Thyroid gland (tissue), 4 donors: ENCODE measurements at regions not wholly inside any gene's neighbourhood (a gene's known extent, or its start where the extent isn't known, plus 50 kb on each side); places are given as distances from the start of the nearest gene placed in this dataset.

Experiments used
- DNase-seq, 2 donors: peaks; one replicate each; pipeline ENCODE4 v3.0.0-alpha.2; 2019
- H3K27ac ChIP-seq, 3 donors: fragments of 200-600 bp; sonication (generic); 1 replicate in 2 of 3; 2 replicates in 1 of 3; pipeline ENCODE4 v1.5.1; 2016 to 2019; ENCODE audit warnings: mild to moderate bottlenecking in 1 of 3, moderate library complexity in 1 of 3
- H3K27me3 ChIP-seq: fragments of 200-600 bp; sonication (generic); one replicate; pipeline ENCODE4 v1.5.1; 2019
- H3K36me3 ChIP-seq, 2 donors: fragments of 200-600 bp; sonication (generic); one replicate each; pipeline ENCODE4 v1.5.1; 2016 to 2019
- H3K4me1 ChIP-seq, 2 donors: fragments of 200-600 bp; sonication (generic); one replicate each; pipeline ENCODE4 v1.5.1; 2017 to 2019
- H3K4me3 ChIP-seq, 3 donors: fragments of 200-600 bp; sonication (generic); replicated peaks in 1 of 3; 1 replicate in 2 of 3; 2 replicates in 1 of 3; pipeline ENCODE4 v1.5.1; 2016; ENCODE audit warnings: mild to moderate bottlenecking in 1 of 3
- H3K9me3 ChIP-seq: fragments of 200-600 bp; sonication (generic); one replicate; pipeline ENCODE4 v1.5.1; 2017
- POLR2A ChIP-seq, 2 donors: fragments of 450-650 bp; IDR thresholded peaks; one replicate each; pipeline ENCODE4 v1.6.1; 2017; ENCODE audit warnings: antibody characterized with exemption in 2 of 2, mild to moderate bottlenecking in 2 of 2, moderate library complexity in 1 of 2
- WGBS, 2 donors: methylation state at CpG; one replicate each; pipeline ENCODE4 v1.1.5; 2017; 5-methylcytosine and 5-hydroxymethylcytosine counted together
- intact Hi-C: fragments of 100-400 bp; cut with DNase I; formaldehyde crosslinking; loops from one replicate; pipeline ENCODE4 v1.15.1; 2023
- TF ChIP-seq, protein P1 (sequence below), 6 experiments: fragments of 200-600 bp in 3 of 6; fragments of 450-650 bp in 3 of 6; sonication (generic) in 3 of 6; IDR thresholded peaks; one replicate each; pipeline ENCODE4 v1.5.1; 2016 to 2019; ENCODE audit warnings: antibody characterized with exemption in 6 of 6, mild to moderate bottlenecking in 2 of 6, inconsistent platforms in 1 of 6, moderate library complexity in 1 of 6

DNA sequence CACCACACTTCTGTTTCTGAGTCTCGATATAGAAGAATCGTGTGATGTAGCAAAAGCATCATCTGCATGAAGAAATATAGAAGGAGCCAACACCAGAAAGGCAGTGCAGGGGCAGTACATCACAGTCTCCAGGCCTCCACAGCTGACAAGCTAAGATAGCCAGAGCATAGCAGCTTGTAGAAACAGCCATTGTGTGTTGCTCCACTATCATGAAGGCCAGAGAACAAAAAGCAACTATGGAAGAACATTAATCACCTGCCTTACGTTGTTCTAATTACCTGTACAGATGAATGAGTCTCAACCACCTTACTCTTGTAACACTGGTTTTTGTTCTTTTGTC, 129.0 kb downstream of the RND3 start:
- no peaks in the 10 kb centered on the region for H3K27me3 ChIP-seq
- H3K4me3 ChIP-seq: no peak overlapping the region
- no peaks in the 10 kb centered on the region for H3K4me1 ChIP-seq
- WGBS, 2 donors: 78 to 95% methylated on average over 3 of the region's 3 CpGs
- no peaks in the 10 kb centered on the region for H3K9me3 ChIP-seq
- DNase-seq: no peak
- no peak overlapping the region for H3K27ac ChIP-seq
- intact Hi-C loops: no loop called here
- TF ChIP-seq POLR2A (IDR thresholded peaks at IDR 0.05): no peak
- TF ChIP-seq, protein P1, sequence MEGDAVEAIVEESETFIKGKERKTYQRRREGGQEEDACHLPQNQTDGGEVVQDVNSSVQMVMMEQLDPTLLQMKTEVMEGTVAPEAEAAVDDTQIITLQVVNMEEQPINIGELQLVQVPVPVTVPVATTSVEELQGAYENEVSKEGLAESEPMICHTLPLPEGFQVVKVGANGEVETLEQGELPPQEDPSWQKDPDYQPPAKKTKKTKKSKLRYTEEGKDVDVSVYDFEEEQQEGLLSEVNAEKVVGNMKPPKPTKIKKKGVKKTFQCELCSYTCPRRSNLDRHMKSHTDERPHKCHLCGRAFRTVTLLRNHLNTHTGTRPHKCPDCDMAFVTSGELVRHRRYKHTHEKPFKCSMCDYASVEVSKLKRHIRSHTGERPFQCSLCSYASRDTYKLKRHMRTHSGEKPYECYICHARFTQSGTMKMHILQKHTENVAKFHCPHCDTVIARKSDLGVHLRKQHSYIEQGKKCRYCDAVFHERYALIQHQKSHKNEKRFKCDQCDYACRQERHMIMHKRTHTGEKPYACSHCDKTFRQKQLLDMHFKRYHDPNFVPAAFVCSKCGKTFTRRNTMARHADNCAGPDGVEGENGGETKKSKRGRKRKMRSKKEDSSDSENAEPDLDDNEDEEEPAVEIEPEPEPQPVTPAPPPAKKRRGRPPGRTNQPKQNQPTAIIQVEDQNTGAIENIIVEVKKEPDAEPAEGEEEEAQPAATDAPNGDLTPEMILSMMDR (IDR thresholded peaks at IDR 0.05): no peak
- no peaks in the 10 kb centered on the region for H3K36me3 ChIP-seq

DNA sequence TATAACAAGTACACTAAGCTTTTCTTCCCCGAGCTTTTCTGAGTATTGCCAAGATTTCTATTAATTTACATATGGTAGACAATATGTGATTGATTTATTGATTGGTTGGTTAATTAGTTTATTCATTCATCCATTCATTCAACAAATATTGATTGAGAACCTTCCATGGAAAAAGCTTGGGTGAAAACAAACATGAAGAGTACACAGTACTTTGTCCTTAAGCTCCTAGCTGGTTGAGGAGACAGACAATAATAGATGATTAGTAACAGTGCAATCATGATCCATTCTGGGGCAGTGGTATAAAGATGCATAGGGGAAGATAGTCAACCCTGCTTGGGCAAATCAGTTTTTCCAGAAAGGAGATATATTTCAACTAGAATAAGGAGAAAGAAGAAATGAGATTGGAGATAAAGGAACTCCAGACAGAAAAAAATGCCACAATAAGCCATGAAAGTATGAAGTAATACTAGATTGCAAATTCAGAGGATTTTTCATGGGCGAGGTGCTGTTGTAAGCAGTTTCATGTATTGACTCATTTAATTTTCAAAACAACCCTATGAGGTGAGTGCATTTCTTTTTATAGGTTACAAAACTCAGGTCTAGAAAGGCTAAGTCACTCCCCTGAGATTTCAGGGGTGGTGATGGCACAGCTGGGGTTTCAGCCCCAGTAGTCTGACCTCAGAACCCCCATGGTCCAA, 129.5 kb downstream of the RND3 start:
- Histone ChIP-seq H3K4me1 (no peaks in the 10 kb centered on the region), H3K27ac (no peak overlapping the region), H3K36me3 (no peaks in the 10 kb centered on the region), H3K4me3 (no peak overlapping the region), H3K27me3 (no peaks in the 10 kb centered on the region), H3K9me3 (no peaks in the 10 kb centered on the region)
- no peak for DNase-seq
- WGBS, 2 donors: 50 to 85% methylated on average over 2 of the region's 2 CpGs
- TF ChIP-seq, protein P1 (IDR thresholded peaks at IDR 0.05): no peak
- no peak for TF ChIP-seq POLR2A (IDR thresholded peaks at IDR 0.05)
- intact Hi-C loops: no loop called here

DNA sequence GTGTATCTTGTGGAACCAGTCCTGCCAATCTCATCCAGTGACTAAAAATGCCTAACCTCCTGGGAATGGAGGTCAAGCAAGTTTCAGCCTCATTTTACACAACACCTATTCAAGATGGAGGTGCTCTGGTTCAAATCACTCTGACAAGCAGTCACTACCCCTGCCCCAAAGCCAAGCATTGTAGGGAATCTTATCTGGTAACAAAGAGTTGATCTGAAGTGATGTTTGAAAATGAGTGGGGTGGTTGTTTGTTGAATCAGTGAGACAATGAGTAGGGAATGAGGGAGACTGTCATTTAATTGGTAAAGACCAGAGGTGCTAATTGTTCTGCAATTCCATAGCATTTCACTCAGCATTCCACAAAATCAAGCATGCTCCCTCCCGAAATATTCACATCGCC, 132.0 kb downstream of the RND3 start:
- no peaks in the 10 kb centered on the region for H3K9me3 ChIP-seq
- TF ChIP-seq, protein P1 (IDR thresholded peaks at IDR 0.05): no peak
- TF ChIP-seq POLR2A (IDR thresholded peaks at IDR 0.05): no peak
- H3K4me1 ChIP-seq: no peaks in the 10 kb centered on the region
- no peaks in the 10 kb centered on the region for H3K36me3 ChIP-seq
- no peak overlapping the region for H3K27ac ChIP-seq
- H3K27me3 ChIP-seq: no peaks in the 10 kb centered on the region
- H3K4me3 ChIP-seq: no peak overlapping the region
- no peak for DNase-seq
- intact Hi-C loops: no loop called here
- 89 to 92% methylated on average over 2 of the region's 2 CpGs for WGBS, 2 donors

DNA sequence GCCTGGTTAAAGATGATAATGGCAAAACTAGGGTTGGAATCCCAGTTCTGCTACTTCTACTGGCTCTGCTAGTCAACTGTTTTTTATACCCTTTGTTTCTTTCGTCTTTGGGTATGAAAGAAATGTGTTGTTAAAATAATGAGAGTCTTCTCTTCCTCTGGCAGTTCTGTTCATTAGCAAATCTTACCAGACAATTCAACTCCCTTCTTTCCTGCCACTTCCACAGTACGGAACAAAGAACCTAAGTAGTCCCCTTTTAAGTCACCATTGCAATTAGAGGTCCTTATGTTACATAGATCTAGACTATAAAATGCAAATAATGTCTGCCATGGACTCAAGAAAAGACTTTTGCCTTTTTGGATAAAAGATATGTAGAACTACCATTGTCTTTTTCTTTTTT, 134.1 kb downstream of the RND3 start:
- H3K4me1 ChIP-seq: no peaks in the 10 kb centered on the region
- DNase-seq: no peak
- H3K4me3 ChIP-seq: no peak overlapping the region
- no peaks in the 10 kb centered on the region for H3K9me3 ChIP-seq
- H3K36me3 ChIP-seq: no peaks in the 10 kb centered on the region
- no peaks in the 10 kb centered on the region for H3K27me3 ChIP-seq
- WGBS, 2 donors: 85% methylated on average over 2 of the region's 2 CpGs
- TF ChIP-seq POLR2A (IDR thresholded peaks at IDR 0.05): no peak
- TF ChIP-seq, protein P1 (IDR thresholded peaks at IDR 0.05): no peak
- intact Hi-C loops: no loop called here
- no peak overlapping the region for H3K27ac ChIP-seq

DNA sequence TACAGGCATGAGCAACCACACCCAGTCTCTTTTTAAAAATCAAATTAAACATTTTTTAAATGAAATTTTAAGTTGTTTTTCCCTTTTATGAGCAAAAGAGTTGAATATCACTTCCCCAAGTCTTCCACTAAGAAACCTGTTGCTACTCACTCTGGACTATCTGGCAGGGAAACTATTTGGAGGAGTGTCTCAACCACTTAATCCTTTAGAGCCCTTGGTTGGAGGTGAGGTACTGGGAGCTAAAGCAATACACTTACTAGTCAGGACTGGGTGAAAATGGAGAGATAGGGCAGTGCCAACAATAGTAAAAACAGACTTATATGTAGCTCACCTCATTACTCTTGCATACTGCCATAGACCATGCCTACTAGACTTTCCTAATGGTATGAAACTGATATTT, 135.5 kb downstream of the RND3 start:
- Histone ChIP-seq H3K9me3 (no peaks in the 10 kb centered on the region), H3K4me3 (no peak overlapping the region), H3K27ac (no peak overlapping the region), H3K36me3 (no peaks in the 10 kb centered on the region), H3K4me1 (no peaks in the 10 kb centered on the region), H3K27me3 (no peaks in the 10 kb centered on the region)
- intact Hi-C loops: no loop called here
- DNase-seq: no peak
- TF ChIP-seq POLR2A (IDR thresholded peaks at IDR 0.05): no peak

DNA sequence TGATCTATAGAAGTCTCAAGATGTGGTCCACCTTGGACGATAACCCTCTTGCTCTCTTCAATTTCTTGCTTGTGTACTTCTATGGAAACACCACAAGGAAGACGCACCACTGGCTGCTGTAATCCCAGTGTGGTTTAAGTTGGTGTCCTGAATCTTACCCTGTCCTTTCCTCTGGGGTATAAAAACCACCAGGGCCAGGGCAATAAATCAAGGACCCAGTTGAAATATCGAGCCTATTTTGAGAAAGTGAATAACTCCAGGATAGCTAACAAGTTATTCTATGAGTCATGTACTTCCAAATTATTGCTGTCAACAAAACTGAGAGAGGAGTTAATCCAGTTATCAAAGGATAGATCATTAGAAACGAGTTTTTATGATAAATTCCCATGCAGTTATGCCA, 137.0 kb downstream of the RND3 start:
- H3K36me3 ChIP-seq: no peaks in the 10 kb centered on the region
- no peaks in the 10 kb centered on the region for H3K4me1 ChIP-seq
- intact Hi-C loops: no loop called here
- H3K27ac ChIP-seq: no peak overlapping the region
- DNase-seq: no peak
- H3K27me3 ChIP-seq: no peaks in the 10 kb centered on the region
- H3K9me3 ChIP-seq: no peaks in the 10 kb centered on the region
- WGBS, 2 donors: 86 to 90% methylated on average over 4 of the region's 4 CpGs
- H3K4me3 ChIP-seq: no peak overlapping the region
- TF ChIP-seq POLR2A (IDR thresholded peaks at IDR 0.05): no peak
- TF ChIP-seq, protein P1 (IDR thresholded peaks at IDR 0.05): no peak
